ENCODE measurements at regions not wholly inside any gene's neighbourhood (a gene's known extent, or its start where the extent isn't known, plus 50 kb on each side); places are given as distances from the start of the nearest gene placed in this dataset.

DNA sequence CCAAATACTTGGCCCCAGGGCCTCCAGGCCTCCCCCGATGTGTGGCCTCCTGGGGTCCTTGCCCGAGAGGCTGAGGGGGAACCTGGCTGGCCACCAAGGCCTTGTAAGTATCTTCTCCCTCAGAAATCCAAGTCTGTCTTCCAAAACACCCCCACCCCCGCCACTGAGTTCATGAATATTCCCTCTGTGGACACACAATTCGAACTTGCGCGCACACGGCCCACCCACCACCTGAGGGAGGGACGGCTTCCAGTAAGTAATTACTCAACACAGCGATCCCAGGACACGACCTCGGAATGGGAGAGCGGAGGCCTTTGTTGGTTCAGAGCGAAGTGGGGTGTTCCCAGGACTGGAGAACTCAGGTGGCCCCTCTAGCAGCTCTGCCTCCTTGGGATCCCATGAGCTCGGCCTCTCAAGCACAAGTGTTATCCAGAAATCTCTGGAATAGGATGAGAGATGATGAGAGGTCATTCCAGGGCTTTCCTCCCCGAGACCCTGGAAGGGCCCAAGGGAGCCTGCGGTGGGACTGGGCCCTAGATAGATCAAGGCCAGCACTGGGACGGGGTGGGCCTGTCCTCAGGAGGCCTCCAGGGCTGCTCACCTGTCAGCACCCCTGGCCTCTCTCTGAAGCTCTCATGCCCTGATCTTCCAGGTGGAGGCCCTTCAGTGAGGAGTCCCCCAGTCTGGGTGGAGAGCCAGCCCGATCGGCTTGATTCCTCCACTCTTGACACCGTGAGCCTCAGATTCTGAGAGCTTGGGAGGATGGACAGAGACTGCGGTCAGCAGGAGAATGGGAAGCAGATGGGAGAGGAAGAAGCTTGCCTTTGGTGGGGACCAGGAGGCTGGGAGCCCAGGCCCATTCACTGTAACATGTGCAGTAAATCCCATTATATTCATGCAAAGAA, 219.0 kb upstream of the RTL1 start:
- TF ChIP-seq EZH2phosphoT487 (IDR thresholded peaks at IDR 0.05; ENCODE audit: borderline replicate concordance): no peak
- TF ChIP-seq POLR2AphosphoS5 (IDR thresholded peaks at IDR 0.05; ENCODE audit: low read depth, low read length): no peak
- TF ChIP-seq, protein P1, sequence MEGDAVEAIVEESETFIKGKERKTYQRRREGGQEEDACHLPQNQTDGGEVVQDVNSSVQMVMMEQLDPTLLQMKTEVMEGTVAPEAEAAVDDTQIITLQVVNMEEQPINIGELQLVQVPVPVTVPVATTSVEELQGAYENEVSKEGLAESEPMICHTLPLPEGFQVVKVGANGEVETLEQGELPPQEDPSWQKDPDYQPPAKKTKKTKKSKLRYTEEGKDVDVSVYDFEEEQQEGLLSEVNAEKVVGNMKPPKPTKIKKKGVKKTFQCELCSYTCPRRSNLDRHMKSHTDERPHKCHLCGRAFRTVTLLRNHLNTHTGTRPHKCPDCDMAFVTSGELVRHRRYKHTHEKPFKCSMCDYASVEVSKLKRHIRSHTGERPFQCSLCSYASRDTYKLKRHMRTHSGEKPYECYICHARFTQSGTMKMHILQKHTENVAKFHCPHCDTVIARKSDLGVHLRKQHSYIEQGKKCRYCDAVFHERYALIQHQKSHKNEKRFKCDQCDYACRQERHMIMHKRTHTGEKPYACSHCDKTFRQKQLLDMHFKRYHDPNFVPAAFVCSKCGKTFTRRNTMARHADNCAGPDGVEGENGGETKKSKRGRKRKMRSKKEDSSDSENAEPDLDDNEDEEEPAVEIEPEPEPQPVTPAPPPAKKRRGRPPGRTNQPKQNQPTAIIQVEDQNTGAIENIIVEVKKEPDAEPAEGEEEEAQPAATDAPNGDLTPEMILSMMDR (IDR thresholded peaks at IDR 0.05 in 2 of 3, conservative IDR thresholded peaks at IDR 0.05 in 1 of 3; ENCODE audit: borderline replicate concordance in 1 of 3, insufficient read depth in 1 of 3, low read depth in 2 of 3, low read length in 2 of 3): no peak
- no peak for TF ChIP-seq POLR2A (IDR thresholded peaks at IDR 0.05; ENCODE audit: borderline replicate concordance, extremely low read depth, insufficient read depth, insufficient read length)
- TF ChIP-seq YY1 (IDR thresholded peaks at IDR 0.05; ENCODE audit: extremely low read depth, insufficient replicate concordance, low read depth, low read length): no peak
